G401.6 (cell line): ENCODE measurements at regions not wholly inside any gene's neighbourhood (a gene's known extent, or its start where the extent isn't known, plus 50 kb on each side); places are given as distances from the start of the nearest gene placed in this dataset.

Source experiments
- FAIRE-seq: peaks from 2 replicates; lab custom pipeline; 2012; peaks lifted over from hg19 to GRCh38; lab: Jason Lieb, UNC

DNA sequence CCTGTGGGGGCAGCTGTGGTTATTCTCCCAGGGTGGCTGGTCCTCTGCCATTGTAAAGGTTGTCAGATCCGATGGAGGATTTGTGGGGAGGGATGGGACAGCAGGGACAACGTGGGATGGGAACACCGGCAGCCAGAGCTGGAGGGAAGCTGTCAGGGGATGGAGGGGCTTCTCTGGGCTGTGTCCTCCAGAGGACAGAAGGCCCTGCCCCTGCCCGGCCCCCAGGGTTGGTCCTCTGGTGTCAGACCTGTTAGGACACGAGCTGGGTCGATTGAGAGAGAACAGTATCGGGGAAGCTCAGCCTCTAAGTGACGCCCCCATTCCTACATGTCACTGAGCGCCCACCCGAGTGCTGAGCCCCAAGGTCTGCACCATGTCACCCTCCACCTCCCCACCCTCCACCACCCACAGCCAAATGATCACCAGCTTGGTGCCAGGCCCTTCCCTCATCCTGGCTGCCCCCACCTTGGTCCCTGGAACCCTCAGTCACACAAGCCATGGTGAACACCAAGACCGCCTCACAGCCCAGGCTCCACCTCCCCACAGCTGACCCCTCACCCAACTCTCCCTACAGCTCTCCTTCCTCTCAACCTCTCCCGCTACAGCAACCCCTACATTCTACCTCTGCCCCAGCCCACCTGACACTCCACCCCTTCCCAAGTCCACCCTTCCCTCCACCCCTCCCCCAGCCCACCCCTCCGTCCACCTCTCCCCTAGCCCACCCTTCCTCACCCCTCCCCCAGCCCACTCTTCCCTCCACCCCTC is 244.4 kb downstream of the MATN1 start:
- FAIRE-seq: no peak

DNA sequence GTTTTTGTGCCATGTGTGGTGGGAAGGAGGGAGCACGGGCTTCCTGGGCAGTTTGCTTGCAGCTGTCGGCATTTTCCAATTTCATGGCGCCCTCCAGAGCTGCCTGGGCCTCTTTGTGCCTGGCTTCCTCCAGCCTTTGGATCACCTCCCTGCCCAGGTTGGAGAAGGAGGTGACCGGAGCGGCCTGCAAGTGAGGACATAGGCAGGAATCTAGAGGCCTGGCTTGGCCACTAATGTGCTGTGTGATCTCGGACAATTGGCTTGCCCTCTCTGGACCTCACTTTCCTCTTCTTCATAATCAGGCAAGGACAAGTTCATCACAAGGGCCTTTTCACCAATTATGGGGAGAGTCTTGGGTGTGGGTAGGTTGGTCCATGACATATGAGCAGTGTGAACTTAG is 245.1 kb downstream of the MATN1 start:
- FAIRE-seq: no peak

GRCh38 chr1:30477588-30477987 is 245.8 kb downstream of the MATN1 start:
- FAIRE-seq: no peak

GRCh38 chr1:30476911-30477459 is 246.4 kb downstream of the MATN1 start:
- FAIRE-seq: no peak

DNA sequence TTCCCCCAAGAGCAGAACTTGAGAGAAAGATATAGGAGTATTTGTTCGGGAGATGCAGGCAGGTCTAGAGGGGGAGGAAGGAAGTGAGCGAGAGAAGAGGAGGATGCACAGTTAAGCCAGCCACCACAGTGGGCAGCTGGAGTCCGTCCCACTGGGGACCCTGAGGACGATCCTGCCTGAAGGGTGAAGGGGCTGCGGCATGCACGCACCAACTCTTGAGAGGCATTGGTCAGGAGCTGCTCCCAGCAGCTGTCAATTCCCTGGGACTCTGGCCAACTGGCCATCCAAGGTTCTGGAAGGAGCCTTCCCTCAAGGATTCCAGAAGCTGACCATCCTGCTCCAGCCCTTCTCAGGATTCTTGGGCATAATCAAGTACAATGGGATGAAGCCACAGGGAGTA is 246.9 kb downstream of the MATN1 start:
- FAIRE-seq: no peak

- FAIRE-seq: no peak
Observed at GRCh38 chr1:30475966-30476365, 247.4 kb downstream of the MATN1 start.

DNA sequence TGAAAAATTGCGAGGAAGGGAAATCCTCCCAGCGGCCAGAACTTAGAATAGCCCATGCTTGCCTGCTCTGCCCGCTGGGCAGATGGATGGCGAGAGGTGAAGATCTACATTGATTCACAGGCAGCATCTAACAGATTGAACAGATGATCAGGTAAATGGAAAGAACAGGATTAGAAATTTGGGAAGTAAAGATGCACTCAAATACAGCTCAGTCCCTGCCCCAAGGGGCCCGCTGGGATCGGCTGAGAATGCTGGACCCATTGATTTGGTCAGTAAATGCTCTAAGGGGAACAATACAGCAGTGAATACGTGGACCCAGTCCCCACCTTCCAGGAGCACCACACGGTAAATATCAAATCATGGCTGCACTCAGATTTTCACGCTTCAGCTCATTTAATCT is 248.2 kb downstream of the MATN1 start:
- FAIRE-seq: no peak

GRCh38 chr1:30474818-30475200 is 248.6 kb downstream of the MATN1 start:
- no peak for FAIRE-seq

- no peak for FAIRE-seq
Observed at GRCh38 chr1:30473922-30474817, 249.2 kb downstream of the MATN1 start.

DNA sequence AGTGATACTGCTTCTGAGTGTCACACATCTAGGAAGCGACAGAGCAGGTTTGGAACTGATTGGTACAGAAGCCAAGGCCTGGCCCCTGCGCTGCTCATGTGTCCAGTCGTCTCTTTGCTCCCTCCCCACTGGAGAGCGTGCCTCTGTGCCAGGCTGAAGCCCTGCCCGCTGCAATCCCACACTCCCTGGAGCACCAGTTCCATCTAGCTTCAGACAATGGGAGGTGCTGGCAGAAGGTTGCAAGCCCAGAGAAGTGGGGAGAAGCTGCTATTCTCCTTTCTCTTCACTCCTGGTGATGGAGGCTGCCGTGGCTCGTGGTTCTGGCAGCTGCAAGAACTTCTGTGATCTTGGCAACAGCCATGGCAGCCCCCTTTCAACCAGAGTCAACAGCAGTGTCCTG is 250.9 kb downstream of the MATN1 start:
- no peak for FAIRE-seq

DNA sequence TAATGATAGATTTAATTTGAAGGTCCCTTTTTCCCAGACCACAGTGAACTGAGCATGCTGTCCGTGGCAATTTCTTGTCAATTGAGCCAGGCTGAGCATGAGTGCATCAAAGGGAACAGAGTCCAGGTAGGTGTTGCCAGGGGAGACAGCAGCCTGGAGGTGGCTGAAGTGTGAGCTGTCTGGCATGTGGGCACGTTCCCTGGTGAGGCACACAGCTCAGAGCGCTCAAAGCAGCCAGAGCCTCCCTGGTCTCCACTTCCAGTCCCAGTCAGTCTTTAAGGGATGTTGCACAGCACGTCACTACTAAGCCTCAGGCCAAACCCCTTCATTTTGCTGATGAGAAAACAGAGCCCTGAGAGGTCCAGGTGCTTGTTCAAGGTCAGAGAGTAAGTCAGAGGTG is 251.4 kb downstream of the MATN1 start:
- no peak for FAIRE-seq

GRCh38 chr1:30471307-30471706 is 252.1 kb downstream of the MATN1 start:
- no peak for FAIRE-seq

- FAIRE-seq: no peak
Observed at GRCh38 chr1:30469426-30469825, 254.0 kb downstream of the MATN1 start.

- FAIRE-seq: no peak
Observed at GRCh38 chr1:30467101-30467500, 256.3 kb downstream of the MATN1 start.

DNA sequence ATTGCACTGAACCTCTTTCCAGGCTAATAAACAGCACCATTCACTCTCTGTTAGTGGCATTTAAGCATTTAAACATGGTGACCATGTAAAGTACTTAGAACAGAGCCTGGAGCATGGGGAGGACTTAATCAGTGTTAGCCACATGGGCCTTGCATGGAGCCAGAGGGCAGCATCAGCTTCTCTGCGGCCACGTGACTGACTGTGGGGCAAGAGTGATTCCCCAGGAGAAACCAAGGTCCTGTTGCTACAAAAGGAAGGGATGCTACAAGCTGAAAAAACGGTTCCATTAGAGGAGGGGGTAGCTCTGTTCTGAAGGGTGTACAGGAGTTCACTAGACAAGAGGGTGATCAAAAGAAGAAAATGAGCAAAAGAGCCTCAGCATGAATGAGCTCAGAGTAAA is 256.8 kb downstream of the MATN1 start:
- no peak for FAIRE-seq

DNA sequence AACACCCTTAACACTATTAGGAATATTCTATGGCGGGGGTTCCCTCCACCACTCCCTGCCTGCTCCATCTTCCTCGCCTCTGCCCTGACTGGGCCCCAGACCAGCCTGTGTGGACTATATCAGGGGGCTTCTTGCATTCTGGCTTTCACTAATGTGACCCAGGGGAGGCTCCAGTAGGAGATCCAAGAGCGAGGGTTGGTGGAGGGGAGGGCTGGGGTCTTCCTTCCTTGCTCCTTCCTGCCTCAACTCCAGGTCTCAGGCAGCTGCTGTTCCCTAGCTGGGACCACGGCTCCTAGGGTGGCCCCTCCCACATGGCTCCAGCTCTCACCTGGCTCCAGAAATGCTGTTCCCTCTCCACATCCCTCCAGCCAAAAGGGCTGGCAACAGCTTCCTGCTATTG is 257.4 kb downstream of the MATN1 start:
- no peak for FAIRE-seq

- no peak for FAIRE-seq
Observed at GRCh38 chr1:30465096-30465495, 258.3 kb downstream of the MATN1 start.

GRCh38 chr1:30464187-30464617 is 259.2 kb downstream of the MATN1 start:
- no peak for FAIRE-seq

- FAIRE-seq: no peak
Observed at GRCh38 chr1:30462826-30463425, 260.5 kb downstream of the MATN1 start.

GRCh38 chr1:30462166-30462565 is 261.2 kb downstream of the MATN1 start:
- no peak for FAIRE-seq

DNA sequence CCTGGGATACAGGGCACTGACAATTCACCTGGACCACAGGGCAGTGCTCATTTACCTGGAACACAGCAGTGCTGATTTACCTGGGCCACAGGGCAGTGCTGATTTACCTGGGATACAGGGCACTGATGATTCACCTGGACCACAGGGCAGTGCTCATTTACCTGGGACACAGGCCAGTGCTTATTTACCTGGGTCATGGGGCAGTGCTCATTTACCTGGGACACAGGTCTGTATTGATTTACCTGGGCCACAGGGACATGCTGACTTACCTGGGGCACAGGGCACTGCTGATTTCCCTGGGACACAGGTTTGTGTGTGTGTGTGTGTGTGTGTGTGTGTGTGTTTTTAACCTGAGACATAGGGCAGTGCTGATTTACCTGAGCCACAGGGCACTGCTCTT is 261.7 kb downstream of the MATN1 start:
- FAIRE-seq: no peak

GRCh38 chr1:30460661-30461060 is 262.7 kb downstream of the MATN1 start:
- FAIRE-seq: no peak
